Fibroblast of pulmonary artery (primary cell): ENCODE measurements at regions not wholly inside any gene's neighbourhood (a gene's known extent, or its start where the extent isn't known, plus 50 kb on each side); places are given as distances from the start of the nearest gene placed in this dataset.

ENCODE experiments used
- DNase-seq: peaks from one replicate; pipeline ENCODE4 v3.0.0-alpha.2; 2010; ENCODE audit warnings: low read depth
- H3K4me3 ChIP-seq: replicated peaks from 2 replicates; pipeline ENCODE4 v1.5.1; 2011; ENCODE audit warnings: low read depth, mild to moderate bottlenecking, control low read depth, low read length, moderate library complexity
- CTCF ChIP-seq: IDR thresholded peaks from 2 replicates; pipeline ENCODE4 v1.5.1; 2011; ENCODE audit warnings: mild to moderate bottlenecking, control low read depth, low read length, inconsistent platforms; ENCODE audit errors: missing control alignments

GRCh38 chr5:111848476-111848875 is 91.5 kb upstream of the NREP start:
- H3K4me3 ChIP-seq = no peak overlapping the region
- TF ChIP-seq CTCF = no peak
- DNase-seq = peak; percentile 23

GRCh38 chr5:111847052-111847925 is 90.3 kb upstream of the NREP start:
- DNase-seq = no peak
- no peak overlapping the region for H3K4me3 ChIP-seq
- no peak for TF ChIP-seq CTCF

- no peak for TF ChIP-seq CTCF
- H3K4me3 ChIP-seq = no peak overlapping the region
- no peak for DNase-seq
These were observed 83.2 kb upstream of the NREP start for GRCh38 chr5:111840036-111840674.

- DNase-seq = no peak
These were observed 82.4 kb upstream of the NREP start for GRCh38 chr5:111839438-111839837.

GRCh38 chr5:111836426-111836825 is 79.4 kb upstream of the NREP start:
- DNase-seq = no peak
- no peak for TF ChIP-seq CTCF
- no peak overlapping the region for H3K4me3 ChIP-seq

More at GRCh38 chr5:111839438-111839837, 82.4 kb upstream of the NREP start:
- H3K4me3 ChIP-seq = no peak overlapping the region
- TF ChIP-seq CTCF = no peak

- TF ChIP-seq CTCF = no peak
- DNase-seq = peak; percentile 41
These were observed 78.1 kb upstream of the NREP start for GRCh38 chr5:111834926-111835599.

More at GRCh38 chr5:111834926-111835599, 78.1 kb upstream of the NREP start:
- H3K4me3 ChIP-seq = no peak overlapping the region
